Ishikawa (cell line): ENCODE measurements at regions not wholly inside any gene's neighbourhood (a gene's known extent, or its start where the extent isn't known, plus 50 kb on each side); places are given as distances from the start of the nearest gene placed in this dataset.

Experiments
- CEBPB ChIP-seq: IDR thresholded peaks from 2 replicates; pipeline ENCODE4 v1.6.1; 2012
- CREB1 ChIP-seq: IDR thresholded peaks from 2 replicates; pipeline ENCODE4 v1.6.1; 2012; ENCODE audit warnings: low read depth
- EGR1 ChIP-seq: IDR thresholded peaks from 2 replicates; pipeline ENCODE4 v1.6.1; 2012
- EP300 ChIP-seq: IDR thresholded peaks from 2 replicates; pipeline ENCODE4 v1.6.1; 2012; ENCODE audit warnings: borderline replicate concordance
- FOXM1 ChIP-seq: IDR thresholded peaks from 2 replicates; pipeline ENCODE4 v1.6.1; 2012; ENCODE audit warnings: low read depth, borderline replicate concordance
- MAX ChIP-seq: IDR thresholded peaks from 2 replicates; pipeline ENCODE4 v1.6.1; 2012
- NFIC ChIP-seq: IDR thresholded peaks from 2 replicates; pipeline ENCODE4 v1.6.1; 2012
- RAD21 ChIP-seq: IDR thresholded peaks from 2 replicates; pipeline ENCODE4 v1.6.1; 2012; ENCODE audit warnings: low read depth
- REST ChIP-seq: IDR thresholded peaks from 2 replicates; pipeline ENCODE4 v1.6.1; 2012; ENCODE audit warnings: low read depth, mild to moderate bottlenecking
- TAF1 ChIP-seq: IDR thresholded peaks from 2 replicates; pipeline ENCODE4 v1.6.1; 2012; ENCODE audit warnings: low read depth, mild to moderate bottlenecking
- TCF12 ChIP-seq: IDR thresholded peaks from 2 replicates; pipeline ENCODE4 v1.6.1; 2012; ENCODE audit warnings: low read depth
- TEAD4 ChIP-seq: IDR thresholded peaks from 2 replicates; pipeline ENCODE4 v1.6.1; 2012
- USF1 ChIP-seq: IDR thresholded peaks from 2 replicates; pipeline ENCODE4 v1.6.1; 2012
- YY1 ChIP-seq: IDR thresholded peaks from 2 replicates; pipeline ENCODE4 v1.6.1; 2012; ENCODE audit warnings: low read depth
- ZBTB7A ChIP-seq: IDR thresholded peaks from 2 replicates; pipeline ENCODE4 v1.6.1; 2012; ENCODE audit warnings: low read depth

- TF ChIP-seq YY1 (no peak), ZBTB7A (no peak), RAD21 (no peak), EP300 (no peak), TAF1 (no peak), TCF12 (no peak), CREB1 (no peak), NFIC (no peak), USF1 (no peak), CEBPB (no peak), TEAD4 (no peak), EGR1 (no peak), FOXM1 (no peak), REST (no peak)
These were observed 65.8 kb upstream of the LEKR1 start for GRCh38 chr3:156760333-156760732.

- no peak for TF ChIP-seq REST
- TF ChIP-seq YY1: no peak
- no peak for TF ChIP-seq ZBTB7A
These were observed 65.1 kb upstream of the LEKR1 start for GRCh38 chr3:156761007-156761406.

DNA sequence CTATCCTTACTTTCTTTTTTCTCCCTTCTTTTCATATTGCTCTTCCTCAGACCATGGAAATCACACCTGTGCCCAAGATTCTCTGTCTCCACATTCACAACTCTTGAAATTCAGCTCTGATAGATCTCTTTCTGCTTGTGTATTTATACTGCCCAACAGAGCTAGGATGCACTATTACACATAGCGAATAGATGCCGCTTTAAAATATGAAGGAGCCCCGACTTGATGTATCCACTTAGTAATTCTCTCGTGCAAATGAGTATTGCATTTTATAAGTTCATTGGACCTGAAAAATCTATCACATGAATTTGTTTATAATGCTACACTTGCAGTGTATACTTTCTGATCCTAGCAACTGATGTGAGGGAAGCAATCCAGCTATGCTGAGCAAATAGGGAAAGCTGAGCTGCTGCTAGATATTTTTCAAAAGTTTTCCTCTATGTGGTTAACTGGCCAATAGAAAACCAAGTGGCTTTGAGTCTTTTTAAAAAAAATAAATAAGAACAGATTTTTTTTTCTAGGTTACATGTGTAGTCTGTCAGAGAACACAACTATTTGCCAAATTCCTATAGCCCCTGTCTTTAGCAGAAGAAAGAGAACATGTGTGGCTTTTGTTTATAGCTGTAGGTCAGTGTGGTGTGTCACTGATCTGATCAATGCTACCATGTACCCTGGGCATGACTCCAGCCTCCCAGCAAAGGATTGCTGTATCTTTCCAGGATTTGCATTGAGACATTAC, 64.3 kb upstream of the LEKR1 start:
- TF ChIP-seq USF1 (no peak), TAF1 (no peak), FOXM1 (no peak), ZBTB7A (no peak)

DNA sequence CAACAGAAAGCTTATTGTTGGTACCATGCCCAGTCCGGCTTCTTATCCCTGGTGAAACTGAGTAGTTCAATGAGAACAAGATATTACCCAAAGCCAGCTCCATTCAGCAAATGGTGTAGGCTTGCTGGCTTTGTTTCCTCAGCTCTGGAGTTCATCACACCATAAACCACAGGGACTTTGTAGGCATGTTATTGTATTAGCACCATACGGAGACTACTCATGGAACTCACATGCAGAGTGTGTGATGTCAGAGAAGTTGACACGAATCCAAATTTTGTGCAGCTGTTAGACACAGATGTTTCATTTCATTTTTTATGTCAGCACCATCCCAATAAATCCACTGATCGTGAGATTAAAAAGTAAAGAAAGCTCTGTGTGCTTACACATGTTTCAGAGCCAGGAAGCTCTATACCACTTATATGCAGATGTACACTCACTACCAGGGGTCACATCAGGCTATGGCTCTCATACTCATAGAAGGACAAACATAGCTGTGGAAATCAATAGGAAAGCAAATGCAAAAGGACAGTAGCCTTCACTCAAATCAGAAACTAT, 63.4 kb upstream of the LEKR1 start:
- no peak for TF ChIP-seq CREB1

DNA sequence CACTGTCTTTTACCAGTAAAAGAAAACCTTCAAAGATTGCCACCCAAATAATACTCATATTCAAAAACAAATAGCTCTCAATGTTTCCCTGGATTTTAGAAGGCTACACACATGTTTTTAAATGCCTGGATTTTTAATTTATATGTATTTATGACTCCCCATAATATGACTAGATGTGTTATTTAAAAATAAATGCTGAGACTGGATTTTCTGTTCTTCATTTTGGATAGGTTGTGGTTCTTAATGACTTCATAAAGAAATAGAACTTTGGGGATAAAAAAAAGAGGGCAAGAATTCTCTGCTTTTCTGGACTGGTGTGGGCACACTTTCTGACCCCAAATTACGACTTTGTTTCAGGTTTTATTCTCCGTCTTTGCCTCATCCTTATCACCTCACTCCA, 62.8 kb upstream of the LEKR1 start:
- TF ChIP-seq FOXM1 (no peak), EP300 (no peak), NFIC (no peak), MAX (no peak), EGR1 (no peak), RAD21 (no peak), CREB1 (no peak), YY1 (no peak), REST (no peak), CEBPB (no peak), USF1 (no peak)
